ENCODE measurements at regions not wholly inside any gene's neighbourhood (a gene's known extent, or its start where the extent isn't known, plus 50 kb on each side); places are given as distances from the start of the nearest gene placed in this dataset.
"Not testable (repeated sequence)": the region's sequence is repeated elsewhere in the genome, so short reads cannot be mapped to it uniquely, and the experiment has no call there.

DNA sequence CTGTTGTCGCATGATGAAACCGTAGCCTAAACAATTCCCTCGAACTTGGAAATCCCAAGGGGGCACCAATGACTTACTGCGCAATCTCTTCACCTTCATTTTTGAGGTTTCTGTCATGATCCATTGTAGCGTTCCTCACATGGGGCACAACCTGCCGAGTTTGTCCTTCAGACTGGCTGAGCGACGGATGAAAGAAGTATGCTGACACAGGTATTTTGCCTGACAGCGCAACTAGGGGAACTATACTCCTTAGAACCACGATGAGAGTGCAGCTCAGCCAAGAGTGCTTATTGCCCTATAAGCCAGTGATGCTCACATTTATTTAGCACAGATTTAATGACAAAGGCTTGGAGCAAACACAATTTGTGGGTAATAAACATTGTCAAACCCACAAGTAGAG is 106.3 kb upstream of the ZNF267 start:
- H3K27me3 Mint-ChIP-seq (ENCODE audit: low read depth): no peaks in the 10 kb centered on the region
- TF ChIP-seq, protein P1, sequence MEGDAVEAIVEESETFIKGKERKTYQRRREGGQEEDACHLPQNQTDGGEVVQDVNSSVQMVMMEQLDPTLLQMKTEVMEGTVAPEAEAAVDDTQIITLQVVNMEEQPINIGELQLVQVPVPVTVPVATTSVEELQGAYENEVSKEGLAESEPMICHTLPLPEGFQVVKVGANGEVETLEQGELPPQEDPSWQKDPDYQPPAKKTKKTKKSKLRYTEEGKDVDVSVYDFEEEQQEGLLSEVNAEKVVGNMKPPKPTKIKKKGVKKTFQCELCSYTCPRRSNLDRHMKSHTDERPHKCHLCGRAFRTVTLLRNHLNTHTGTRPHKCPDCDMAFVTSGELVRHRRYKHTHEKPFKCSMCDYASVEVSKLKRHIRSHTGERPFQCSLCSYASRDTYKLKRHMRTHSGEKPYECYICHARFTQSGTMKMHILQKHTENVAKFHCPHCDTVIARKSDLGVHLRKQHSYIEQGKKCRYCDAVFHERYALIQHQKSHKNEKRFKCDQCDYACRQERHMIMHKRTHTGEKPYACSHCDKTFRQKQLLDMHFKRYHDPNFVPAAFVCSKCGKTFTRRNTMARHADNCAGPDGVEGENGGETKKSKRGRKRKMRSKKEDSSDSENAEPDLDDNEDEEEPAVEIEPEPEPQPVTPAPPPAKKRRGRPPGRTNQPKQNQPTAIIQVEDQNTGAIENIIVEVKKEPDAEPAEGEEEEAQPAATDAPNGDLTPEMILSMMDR (IDR thresholded peaks at IDR 0.05; ENCODE audit: unreplicated experiment in 3 of 3): no peak
- no peak overlapping the region for H3K27ac Mint-ChIP-seq
- H3K4me3 Mint-ChIP-seq: no peak overlapping the region
- H3K9me3 Mint-ChIP-seq: peaks cover 65% of the 10 kb centered on the region
- peaks cover 47% of the 10 kb centered on the region for H3K36me3 Mint-ChIP-seq (ENCODE audit: low read depth)
- H3K4me1 Mint-ChIP-seq: no peaks in the 10 kb centered on the region

DNA sequence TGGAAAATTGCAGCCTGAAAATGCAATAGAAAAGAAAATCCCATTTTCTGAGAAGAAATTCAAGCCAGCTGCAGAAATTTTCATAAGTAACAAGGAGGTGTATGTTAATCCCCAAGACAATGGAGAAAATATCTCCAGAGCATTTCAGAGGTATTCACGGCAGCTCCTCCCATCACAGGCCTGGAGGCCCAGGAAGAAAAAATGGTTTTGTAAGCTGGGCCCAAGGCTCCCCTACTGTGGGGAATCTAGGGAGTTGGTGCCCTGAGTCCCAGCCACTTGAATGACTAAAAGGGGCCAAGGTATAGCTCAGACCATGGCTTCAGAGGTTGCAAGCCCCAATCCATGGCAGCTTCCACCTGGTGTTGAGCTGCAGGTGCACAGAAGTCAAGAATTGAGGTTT is 93.3 kb upstream of the ZNF267 start:
- Mint-ChIP-seq H3K4me3 (no peak overlapping the region), H3K4me1 (no peaks in the 10 kb centered on the region), H3K36me3 (ENCODE audit: low read depth) (peaks cover 5% of the 10 kb centered on the region), H3K9me3 (peaks cover 67% of the 10 kb centered on the region), H3K27me3 (ENCODE audit: low read depth) (no peaks in the 10 kb centered on the region), H3K27ac (no peak overlapping the region)
- TF ChIP-seq, protein P1 (IDR thresholded peaks at IDR 0.05; ENCODE audit: unreplicated experiment in 3 of 3): no peak

DNA sequence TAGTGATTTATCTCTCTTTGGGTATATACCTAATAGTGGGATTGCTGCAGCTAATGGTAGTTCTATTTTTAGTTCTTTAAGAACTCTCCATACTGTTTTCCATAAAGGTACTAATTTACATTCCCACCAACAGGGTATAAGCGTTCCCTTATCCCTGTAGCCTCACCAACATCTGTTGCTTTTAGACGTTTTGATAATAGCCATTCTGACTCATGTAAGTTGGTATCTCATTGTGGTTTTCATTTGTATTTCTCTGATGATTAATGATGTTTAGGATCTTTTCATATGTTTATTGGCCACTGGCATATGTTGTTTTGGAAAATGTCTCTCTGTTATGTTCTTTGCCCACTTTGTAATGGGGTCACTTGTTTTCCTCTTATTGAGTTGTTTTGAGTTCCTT is 88.5 kb upstream of the ZNF267 start:
- H3K9me3 Mint-ChIP-seq: peaks cover 57% of the 10 kb centered on the region
- TF ChIP-seq, protein P1 (IDR thresholded peaks at IDR 0.05; ENCODE audit: unreplicated experiment in 3 of 3): no peak

DNA sequence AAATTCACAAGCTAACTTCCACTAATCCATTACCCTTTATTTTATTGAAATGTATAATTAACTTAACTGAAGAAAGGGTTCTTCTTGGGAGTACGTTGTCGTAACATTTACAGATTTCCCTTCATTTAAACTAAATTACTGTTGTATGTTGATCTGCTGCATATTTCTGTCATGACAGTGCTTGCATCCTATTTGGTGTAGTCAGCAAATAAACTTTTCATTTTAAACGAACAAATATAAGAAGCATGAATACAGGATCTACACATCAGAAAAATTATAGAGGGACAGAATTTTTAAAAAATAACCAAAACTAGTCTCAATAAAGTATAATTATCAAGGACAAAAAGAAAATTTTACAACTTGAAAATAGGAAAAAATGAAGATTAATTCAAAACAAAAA is 66.5 kb upstream of the ZNF267 start:
- Mint-ChIP-seq H3K4me1 (no peaks in the 10 kb centered on the region), H3K4me3 (no peak overlapping the region), H3K9me3 (peaks cover 21% of the 10 kb centered on the region), H3K36me3 (ENCODE audit: low read depth) (no peaks in the 10 kb centered on the region), H3K27me3 (ENCODE audit: low read depth) (no peaks in the 10 kb centered on the region), H3K27ac (no peak overlapping the region)
- TF ChIP-seq, protein P1 (IDR thresholded peaks at IDR 0.05; ENCODE audit: unreplicated experiment in 3 of 3): no peak

More for the DNA sequence above, 88.5 kb upstream of the ZNF267 start:
- H3K4me3 Mint-ChIP-seq: no peak overlapping the region
- H3K27me3 Mint-ChIP-seq (ENCODE audit: low read depth): no peaks in the 10 kb centered on the region
- no peaks in the 10 kb centered on the region for H3K4me1 Mint-ChIP-seq
- H3K36me3 Mint-ChIP-seq (ENCODE audit: low read depth): no peaks in the 10 kb centered on the region
- H3K27ac Mint-ChIP-seq: no peak overlapping the region

DNA sequence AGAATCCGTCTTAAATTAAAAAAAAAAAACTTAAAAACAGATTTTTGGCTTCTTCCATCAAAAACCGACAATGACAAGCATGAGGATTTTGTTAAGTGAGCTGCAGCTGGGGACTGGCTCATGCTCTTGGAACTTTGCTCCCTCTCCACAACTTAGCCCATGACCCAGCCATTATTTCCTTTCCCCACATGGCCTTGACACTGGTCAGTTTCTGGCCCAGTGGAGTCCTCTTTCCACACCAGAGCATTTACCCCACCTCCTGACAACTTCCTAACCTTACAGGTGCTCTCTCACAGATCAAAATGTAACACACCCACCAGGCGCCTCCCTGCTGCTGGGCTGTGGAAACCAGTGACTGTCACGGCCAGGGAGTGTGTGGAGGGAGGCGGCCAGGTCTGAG is 62.7 kb upstream of the ZNF267 start:
- Mint-ChIP-seq H3K9me3 (peaks cover 21% of the 10 kb centered on the region), H3K27me3 (ENCODE audit: low read depth) (no peaks in the 10 kb centered on the region), H3K4me1 (no peaks in the 10 kb centered on the region), H3K27ac (no peak overlapping the region), H3K36me3 (ENCODE audit: low read depth) (no peaks in the 10 kb centered on the region), H3K4me3 (no peak overlapping the region)
- TF ChIP-seq, protein P1 (IDR thresholded peaks at IDR 0.05; ENCODE audit: unreplicated experiment in 3 of 3): no peak

DNA sequence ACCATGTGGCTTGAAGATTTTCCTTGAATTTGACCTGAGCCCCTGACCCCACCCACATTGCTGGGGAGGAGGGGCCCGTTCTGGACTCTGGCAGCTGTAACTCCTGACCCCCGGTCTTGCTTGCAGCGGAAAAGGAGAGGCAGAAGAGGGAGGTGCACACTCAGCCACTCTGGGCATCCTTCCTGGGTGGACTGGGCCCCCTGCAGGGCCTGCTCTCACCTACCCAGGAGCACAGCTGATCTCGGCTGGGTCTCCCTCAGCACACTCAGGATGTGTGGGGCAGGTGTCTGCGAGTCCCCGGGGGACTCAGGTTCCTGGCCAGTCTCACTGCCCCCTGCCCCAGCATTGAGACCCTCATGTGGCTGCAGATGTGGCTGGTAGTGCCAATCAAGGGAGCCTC is 57.5 kb upstream of the ZNF267 start:
- not testable (repeated sequence) for H3K4me1 Mint-ChIP-seq; H3K27ac Mint-ChIP-seq; H3K36me3 Mint-ChIP-seq (ENCODE audit: low read depth); H3K4me3 Mint-ChIP-seq; H3K27me3 Mint-ChIP-seq (ENCODE audit: low read depth)
- peaks cover 18% of the 10 kb centered on the region for H3K9me3 Mint-ChIP-seq

All from nephron (organoid).